Astrocyte (in vitro differentiated cells and primary cell): ENCODE measurements at regions not wholly inside any gene's neighbourhood (a gene's known extent, or its start where the extent isn't known, plus 50 kb on each side); places are given as distances from the start of the nearest gene placed in this dataset.

Experiments
- DNase-seq: peaks from one replicate; pipeline ENCODE4 v3.0.0-alpha.2; 2010; ENCODE audit warnings: low read depth
- FAIRE-seq: peaks from 2 replicates; lab custom pipeline; 2011; peaks lifted over from hg19 to GRCh38; lab: Jason Lieb, UNC
- H2AFZ ChIP-seq: 2 replicates; pipeline ENCODE4 v1.6.0; 2012; ENCODE audit warnings: low read depth, low read length, inconsistent platforms
- H3K27ac ChIP-seq: 2 replicates; pipeline ENCODE4 v1.5.1; 2011; ENCODE audit warnings: low read depth, low read length, inconsistent platforms
- H3K27me3 ChIP-seq: 2 replicates; pipeline ENCODE4 v1.6.0; 2011; ENCODE audit warnings: low read length, inconsistent platforms; ENCODE audit not compliant: insufficient read depth
- H3K36me3 ChIP-seq: 2 replicates; pipeline ENCODE4 v1.5.1; 2011; ENCODE audit warnings: low read length, inconsistent platforms; ENCODE audit not compliant: insufficient read depth
- H3K4me1 ChIP-seq: 2 replicates; pipeline ENCODE4 v1.5.1; 2011; ENCODE audit warnings: low read length, inconsistent platforms; ENCODE audit not compliant: insufficient read depth
- H3K4me2 ChIP-seq: 2 replicates; pipeline ENCODE4 v1.6.0; 2012; ENCODE audit warnings: low read length, inconsistent platforms
- H3K4me3 ChIP-seq: 2 replicates; pipeline ENCODE4 v1.5.1; 2011; ENCODE audit warnings: low read depth, mild to moderate bottlenecking, low read length, inconsistent platforms; ENCODE audit not compliant: insufficient read depth
- H3K79me2 ChIP-seq: 2 replicates; pipeline ENCODE4 v1.6.0; 2012; ENCODE audit warnings: mild to moderate bottlenecking, low read length, inconsistent platforms; ENCODE audit not compliant: insufficient read depth
- H3K9ac ChIP-seq: 2 replicates; pipeline ENCODE4 v1.6.0; 2012; ENCODE audit warnings: mild to moderate bottlenecking, low read length, inconsistent platforms
- H3K9me3 ChIP-seq: 2 replicates; pipeline ENCODE4 v1.5.1; 2012; ENCODE audit warnings: low read depth, mild to moderate bottlenecking, low read length, inconsistent platforms; ENCODE audit not compliant: insufficient read depth
- H4K20me1 ChIP-seq: 2 replicates; pipeline ENCODE4 v1.6.0; 2012; ENCODE audit warnings: low read length, inconsistent platforms; ENCODE audit not compliant: insufficient read depth
- H3K27ac Mint-ChIP-seq: one replicate; pipeline ENCODE4 v1.8.0; 2021; ENCODE audit warnings: mild to moderate bottlenecking, mixed read lengths; ENCODE audit not compliant: unreplicated experiment
- H3K27me3 Mint-ChIP-seq: one replicate; pipeline ENCODE4 v1.8.0; 2021; ENCODE audit warnings: low read depth, mixed read lengths; ENCODE audit not compliant: unreplicated experiment
- H3K36me3 Mint-ChIP-seq: one replicate; pipeline ENCODE4 v1.8.0; 2021; ENCODE audit warnings: low read depth, mixed read lengths; ENCODE audit not compliant: unreplicated experiment
- H3K4me1 Mint-ChIP-seq: one replicate; pipeline ENCODE4 v1.8.0; 2021; ENCODE audit warnings: low read depth, mixed read lengths; ENCODE audit not compliant: unreplicated experiment
- H3K4me3 Mint-ChIP-seq: one replicate; pipeline ENCODE4 v1.8.0; 2021; ENCODE audit warnings: mild to moderate bottlenecking, moderate library complexity, mixed read lengths; ENCODE audit not compliant: unreplicated experiment
- H3K9me3 Mint-ChIP-seq: one replicate; pipeline ENCODE4 v1.8.0; 2021; ENCODE audit warnings: mild to moderate bottlenecking, mixed read lengths; ENCODE audit not compliant: unreplicated experiment
- EZH2 ChIP-seq: IDR thresholded peaks from 2 replicates; pipeline ENCODE4 v1.6.1; 2012; ENCODE audit warnings: mild to moderate bottlenecking, low read length, inconsistent platforms; ENCODE audit not compliant: insufficient read depth
- TF ChIP-seq, protein P1 (sequence below): IDR thresholded peaks from 2 replicates; pipeline ENCODE4 v1.5.1; 2011; ENCODE audit warnings: low read depth, mild to moderate bottlenecking, inconsistent platforms, low read length, moderate library complexity; ENCODE audit not compliant: insufficient read depth

- H3K4me1 ChIP-seq = no peaks in the 10 kb centered on the region
- DNase-seq (no peak), FAIRE-seq (no peak)
- H4K20me1 ChIP-seq = no peaks in the 10 kb centered on the region
- H3K4me2 ChIP-seq = no peak overlapping the region
- H3K79me2 ChIP-seq = no peaks in the 10 kb centered on the region
- no peaks in the 10 kb centered on the region for H3K36me3 ChIP-seq
- Mint-ChIP-seq H3K4me3 (no peak overlapping the region), H3K27ac (no peak overlapping the region), H3K9me3 (no peaks in the 10 kb centered on the region), H3K27me3 (no peaks in the 10 kb centered on the region), H3K4me1 (no peaks in the 10 kb centered on the region), H3K36me3 (no peaks in the 10 kb centered on the region)
- H3K9ac ChIP-seq = no peak overlapping the region
- H3K9me3 ChIP-seq = no peaks in the 10 kb centered on the region
- no peak overlapping the region for H3K4me3 ChIP-seq
- TF ChIP-seq EZH2 = no peak
- TF ChIP-seq, protein P1, sequence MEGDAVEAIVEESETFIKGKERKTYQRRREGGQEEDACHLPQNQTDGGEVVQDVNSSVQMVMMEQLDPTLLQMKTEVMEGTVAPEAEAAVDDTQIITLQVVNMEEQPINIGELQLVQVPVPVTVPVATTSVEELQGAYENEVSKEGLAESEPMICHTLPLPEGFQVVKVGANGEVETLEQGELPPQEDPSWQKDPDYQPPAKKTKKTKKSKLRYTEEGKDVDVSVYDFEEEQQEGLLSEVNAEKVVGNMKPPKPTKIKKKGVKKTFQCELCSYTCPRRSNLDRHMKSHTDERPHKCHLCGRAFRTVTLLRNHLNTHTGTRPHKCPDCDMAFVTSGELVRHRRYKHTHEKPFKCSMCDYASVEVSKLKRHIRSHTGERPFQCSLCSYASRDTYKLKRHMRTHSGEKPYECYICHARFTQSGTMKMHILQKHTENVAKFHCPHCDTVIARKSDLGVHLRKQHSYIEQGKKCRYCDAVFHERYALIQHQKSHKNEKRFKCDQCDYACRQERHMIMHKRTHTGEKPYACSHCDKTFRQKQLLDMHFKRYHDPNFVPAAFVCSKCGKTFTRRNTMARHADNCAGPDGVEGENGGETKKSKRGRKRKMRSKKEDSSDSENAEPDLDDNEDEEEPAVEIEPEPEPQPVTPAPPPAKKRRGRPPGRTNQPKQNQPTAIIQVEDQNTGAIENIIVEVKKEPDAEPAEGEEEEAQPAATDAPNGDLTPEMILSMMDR = no peak
- H3K27ac ChIP-seq = no peak overlapping the region
- no peaks in the 10 kb centered on the region for H3K27me3 ChIP-seq
- H2AFZ ChIP-seq = no peak overlapping the region
Measured at GRCh38 chr4:34826660-34827059, 1417.7 kb downstream of the ARAP2 start.

- H3K27ac ChIP-seq = no peak overlapping the region
- no peaks in the 10 kb centered on the region for H3K79me2 ChIP-seq
- no peaks in the 10 kb centered on the region for H3K9me3 Mint-ChIP-seq
- DNase-seq (no peak), FAIRE-seq (no peak)
- no peaks in the 10 kb centered on the region for H3K9me3 ChIP-seq
- H3K27me3 Mint-ChIP-seq = no peaks in the 10 kb centered on the region
- H3K4me1 Mint-ChIP-seq = peaks cover 4% of the 10 kb centered on the region
- H4K20me1 ChIP-seq = no peaks in the 10 kb centered on the region
- TF ChIP-seq, protein P1 = no peak
- TF ChIP-seq EZH2 = no peak
- no peak overlapping the region for H3K4me3 Mint-ChIP-seq
- H3K4me3 ChIP-seq = no peak overlapping the region
- H3K27me3 ChIP-seq = no peaks in the 10 kb centered on the region
- H3K4me1 ChIP-seq = no peaks in the 10 kb centered on the region
- no peak overlapping the region for H3K9ac ChIP-seq
- no peak overlapping the region for H3K27ac Mint-ChIP-seq
- no peak overlapping the region for H2AFZ ChIP-seq
- H3K36me3 ChIP-seq = no peaks in the 10 kb centered on the region
- no peak overlapping the region for H3K4me2 ChIP-seq
- no peaks in the 10 kb centered on the region for H3K36me3 Mint-ChIP-seq
Measured at GRCh38 chr4:34845926-34846325, 1398.4 kb downstream of the ARAP2 start.

DNA sequence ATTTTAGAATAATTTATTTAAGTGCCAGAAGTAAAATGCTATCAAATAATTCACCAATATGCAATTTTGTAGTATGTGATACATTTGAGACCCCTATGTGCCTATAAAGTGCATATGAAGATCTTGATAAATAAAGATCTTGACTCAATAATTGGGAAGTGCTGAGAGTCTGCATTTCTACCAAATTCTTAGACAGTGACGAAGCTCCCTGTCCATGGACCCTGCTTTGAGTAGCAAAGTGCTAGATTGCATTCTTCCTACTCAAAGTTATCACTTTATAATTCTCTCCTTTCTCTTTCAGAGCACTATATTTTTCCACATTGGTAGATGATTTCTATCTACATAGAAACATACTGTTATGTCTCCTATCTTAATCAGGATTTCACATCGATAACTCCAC, 1393.9 kb downstream of the ARAP2 start:
- Mint-ChIP-seq H3K36me3 (no peaks in the 10 kb centered on the region), H3K9me3 (no peaks in the 10 kb centered on the region), H3K27me3 (peaks cover 2% of the 10 kb centered on the region), H3K4me1 (peaks cover 10% of the 10 kb centered on the region), H3K27ac (no peak overlapping the region), H3K4me3 (no peak overlapping the region)
- H4K20me1 ChIP-seq = no peaks in the 10 kb centered on the region
- H3K4me2 ChIP-seq = no peak overlapping the region
- H3K27me3 ChIP-seq = no peaks in the 10 kb centered on the region
- no peaks in the 10 kb centered on the region for H3K9me3 ChIP-seq
- no peak overlapping the region for H3K9ac ChIP-seq
- H3K27ac ChIP-seq = no peak overlapping the region
- H3K4me3 ChIP-seq = no peak overlapping the region
- DNase-seq (no peak), FAIRE-seq (no peak)
- H3K4me1 ChIP-seq = no peaks in the 10 kb centered on the region
- no peaks in the 10 kb centered on the region for H3K36me3 ChIP-seq
- TF ChIP-seq, protein P1 = no peak
- no peak for TF ChIP-seq EZH2
- no peaks in the 10 kb centered on the region for H3K79me2 ChIP-seq
- H2AFZ ChIP-seq = no peak overlapping the region
